ENCODE measurements at regions not wholly inside any gene's neighbourhood (a gene's known extent, or its start where the extent isn't known, plus 50 kb on each side); places are given as distances from the start of the nearest gene placed in this dataset.
A peak's percentile ranks its signal among the peaks of the same experiment; 100 is the strongest.

DNA sequence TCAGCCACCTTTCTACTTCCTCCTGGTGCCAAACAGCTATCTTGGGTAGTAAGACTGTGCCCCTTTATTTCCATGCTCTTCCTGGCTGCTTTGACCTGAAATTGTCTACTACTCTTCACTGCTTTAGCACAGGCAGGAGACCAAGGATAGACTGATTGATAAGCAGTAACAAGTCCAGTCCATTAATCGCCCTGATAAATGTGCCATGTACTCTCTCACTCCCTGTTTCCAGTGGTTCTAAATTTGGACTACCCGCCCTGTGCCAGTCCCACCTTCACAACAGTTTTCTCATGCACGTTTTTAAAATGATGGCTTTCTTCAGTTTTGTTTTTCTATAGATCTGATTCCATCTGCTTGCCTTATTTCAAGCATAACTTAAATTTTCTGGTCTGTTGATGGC is 189.6 kb upstream of the RBMS1 start:
- DNase-seq: no peak

DNA sequence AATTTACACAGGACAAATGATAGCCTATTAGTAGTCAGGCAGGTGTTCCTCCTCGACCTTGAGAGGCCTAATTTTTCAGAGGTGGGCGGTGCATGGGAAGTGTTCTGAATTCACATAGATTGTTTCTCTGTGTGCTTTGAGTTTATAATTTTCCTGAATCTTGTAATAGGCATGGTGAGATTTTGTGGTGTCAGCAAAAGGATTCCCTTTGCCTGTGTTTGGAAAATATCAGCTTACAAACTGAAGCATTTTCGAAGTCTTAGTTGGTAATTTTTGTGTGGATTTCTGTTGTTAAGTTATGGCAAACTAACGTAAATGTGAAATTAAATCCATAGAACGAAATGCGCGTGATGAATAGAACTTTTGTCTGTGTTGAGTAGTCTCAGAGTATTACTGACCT is 194.0 kb upstream of the RBMS1 start:
- DNase-seq: no peak

DNA sequence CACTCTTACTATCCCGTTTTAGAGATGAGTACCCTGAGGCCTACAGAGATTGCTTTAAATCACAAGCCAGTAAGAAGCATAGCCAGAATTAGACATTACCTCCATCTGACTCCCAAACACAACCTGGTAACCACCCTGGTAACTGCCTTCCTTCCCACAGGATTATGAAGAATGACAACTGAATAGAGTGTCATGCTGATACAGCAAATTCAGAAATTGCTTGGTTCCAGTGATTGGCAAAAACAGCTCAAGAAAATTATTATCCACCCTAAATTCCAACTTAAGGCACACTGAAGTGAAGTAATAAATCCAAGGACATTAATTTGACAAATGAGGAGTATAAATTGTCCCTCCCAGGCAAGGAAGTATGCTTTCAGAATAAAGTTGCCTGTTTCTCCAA is 195.8 kb upstream of the RBMS1 start:
- DNase-seq: no peak

DNA sequence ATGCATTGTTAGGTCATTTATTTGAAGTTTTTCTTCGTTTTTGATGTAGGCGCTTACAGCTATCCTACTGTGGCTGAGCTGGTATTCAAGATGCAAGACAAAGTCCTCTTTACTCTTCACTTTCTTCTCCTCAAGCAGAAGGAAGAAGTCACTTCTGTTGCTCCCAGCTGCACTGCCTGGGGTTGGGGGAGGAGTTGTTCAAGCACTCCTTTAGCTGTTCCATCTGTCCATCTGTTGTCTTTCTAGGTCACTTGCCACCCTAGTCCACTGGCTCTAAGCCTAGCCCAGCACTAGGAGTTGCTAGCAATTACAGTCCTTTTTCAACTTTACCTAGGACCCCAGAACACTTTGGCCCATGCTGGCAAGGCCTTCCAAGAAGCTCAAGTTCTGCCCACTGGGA is 200.6 kb upstream of the RBMS1 start:
- DNase-seq: no peak

DNA sequence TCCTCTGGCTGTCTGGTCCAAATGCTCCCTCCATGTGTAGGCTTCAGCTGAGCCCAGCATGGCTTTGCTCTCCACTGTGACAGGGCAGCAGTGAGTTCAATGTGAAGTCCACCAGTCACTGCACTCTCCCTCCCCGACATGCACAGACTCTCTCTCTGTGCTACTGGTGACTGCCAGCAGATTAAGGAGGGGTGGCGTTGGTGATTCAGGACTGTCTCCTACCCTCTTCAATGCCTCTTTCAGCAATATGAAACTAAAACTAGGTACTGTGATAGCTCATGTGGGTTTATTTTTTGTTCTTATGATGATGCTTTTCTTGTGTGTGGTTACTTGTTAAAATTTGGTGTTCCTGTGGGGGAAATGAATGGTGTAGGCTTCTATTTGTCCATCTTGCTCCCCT is 201.0 kb upstream of the RBMS1 start:
- DNase-seq: no peak

DNA sequence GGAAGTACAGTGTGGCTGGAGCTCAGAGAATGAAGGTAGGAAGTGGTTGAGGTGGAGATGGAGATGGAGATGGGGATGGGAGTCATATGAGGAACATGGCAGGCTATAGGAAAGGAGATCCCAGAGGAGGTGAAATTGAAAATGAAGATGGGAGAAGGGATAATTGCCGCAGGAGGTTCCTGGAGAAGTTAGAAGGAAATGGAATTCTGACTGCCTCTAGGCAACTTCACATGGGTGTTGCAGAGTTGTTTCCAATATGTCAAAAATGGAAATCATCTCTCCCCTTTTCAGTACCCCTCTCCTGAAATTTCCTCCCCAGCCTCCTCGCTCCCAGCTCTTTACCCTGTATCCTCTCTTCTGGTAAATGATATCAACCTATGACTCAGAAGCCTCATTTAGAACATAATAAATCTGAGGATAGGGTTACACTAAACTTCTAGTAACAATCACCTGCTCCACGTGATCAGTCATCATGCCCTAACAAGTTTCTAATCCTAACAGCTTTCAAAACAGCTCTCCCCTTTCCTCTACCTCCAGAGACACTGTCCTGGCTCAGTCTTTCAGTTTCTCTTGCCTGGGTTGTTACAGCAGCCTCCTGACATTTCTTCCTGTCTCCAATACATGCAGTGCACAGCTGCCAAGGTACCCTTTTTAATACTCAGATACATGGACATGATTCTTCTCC is 201.9 kb upstream of the RBMS1 start:
- no peak for DNase-seq

DNA sequence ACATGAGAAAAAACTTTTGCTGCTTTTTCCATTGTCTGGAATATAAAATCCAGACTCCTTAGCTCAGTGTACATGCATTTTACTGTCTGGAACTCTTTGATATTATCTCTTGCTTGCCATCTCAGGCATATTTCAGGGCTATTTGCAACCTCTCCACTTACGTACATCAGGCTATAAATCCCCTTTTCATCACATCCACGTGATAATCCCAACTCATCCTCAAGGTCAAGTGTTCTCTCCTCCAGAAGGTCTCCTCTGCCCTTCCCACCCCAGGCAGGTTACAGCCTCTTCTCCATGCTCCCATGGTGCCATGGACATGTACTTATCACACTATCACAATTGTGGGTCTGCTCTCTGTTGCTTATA is 202.5 kb upstream of the RBMS1 start:
- DNase-seq: no peak

DNA sequence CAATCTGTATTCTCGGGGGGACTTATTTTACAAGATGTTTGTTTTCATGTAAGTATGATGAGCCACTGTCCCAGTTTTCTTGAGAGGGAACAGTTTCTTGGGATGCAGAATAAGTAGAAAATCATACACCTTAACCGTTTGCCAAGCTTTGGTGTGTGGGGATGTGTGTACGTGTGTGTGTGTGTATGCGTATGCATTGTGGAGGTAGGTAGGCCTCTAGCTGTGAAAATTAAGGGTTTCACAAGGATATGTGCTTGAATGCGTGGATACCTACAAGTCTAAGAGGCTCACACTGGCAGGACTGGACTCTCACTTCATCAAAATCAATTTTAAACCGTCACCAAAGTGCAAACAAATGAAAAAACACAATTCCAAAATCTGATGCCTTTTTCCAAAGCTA is 204.2 kb upstream of the RBMS1 start:
- DNase-seq: no peak

DNA sequence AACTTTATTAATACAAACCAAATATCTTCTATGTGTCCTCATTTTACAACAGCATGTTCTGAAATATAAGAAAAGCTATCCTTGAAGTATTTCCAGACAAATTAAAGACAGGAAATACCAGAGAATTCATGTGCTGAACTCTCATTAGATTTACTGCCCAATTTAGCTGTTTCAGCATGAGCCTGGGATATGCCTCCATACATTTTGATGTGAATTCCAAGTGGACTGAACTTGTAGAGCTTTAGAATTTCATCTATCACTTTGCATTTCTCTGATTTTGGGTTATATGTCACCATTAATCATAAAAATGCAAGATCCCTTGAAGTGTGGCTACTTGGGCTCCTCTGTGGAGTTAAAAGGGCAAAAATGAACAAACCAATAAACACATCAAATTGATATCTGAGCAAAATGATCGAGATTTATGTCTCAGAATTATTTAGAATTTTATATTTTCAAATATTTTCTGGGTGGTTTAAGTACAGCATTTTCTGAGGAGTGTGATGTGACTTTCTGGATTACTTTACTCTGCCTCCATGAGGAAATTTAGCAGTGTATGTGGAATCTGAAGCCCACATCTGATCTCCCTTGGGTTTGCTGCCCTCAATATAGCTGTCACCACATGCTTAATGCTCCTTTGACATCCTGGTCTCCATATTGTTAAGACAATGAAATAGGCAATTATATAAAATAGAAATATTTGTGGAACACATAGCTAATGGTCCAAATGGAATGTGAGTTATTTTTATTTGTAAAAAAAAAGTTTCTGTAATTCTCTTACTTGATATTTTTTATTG is 206.6 kb upstream of the RBMS1 start:
- no peak for DNase-seq

DNA sequence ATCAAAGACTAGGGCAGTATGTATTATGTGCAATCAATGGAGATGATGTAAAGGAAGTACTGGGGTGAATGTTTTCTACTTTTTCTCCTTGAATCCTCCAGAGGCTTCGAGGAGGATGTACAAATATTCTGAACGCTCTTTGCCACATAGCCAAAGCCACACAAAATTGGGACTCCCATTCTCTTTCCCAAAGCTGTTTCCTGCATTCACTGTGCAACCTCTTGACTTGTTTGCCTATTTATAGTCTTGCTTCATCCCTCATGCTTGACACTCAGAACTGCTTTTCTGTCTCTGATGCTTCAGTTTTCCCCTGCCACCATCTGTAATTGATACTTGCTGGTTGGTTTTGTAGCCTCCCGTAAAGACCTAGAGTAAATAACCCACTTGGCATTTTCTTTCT is 208.2 kb upstream of the RBMS1 start:
- no peak for DNase-seq

DNA sequence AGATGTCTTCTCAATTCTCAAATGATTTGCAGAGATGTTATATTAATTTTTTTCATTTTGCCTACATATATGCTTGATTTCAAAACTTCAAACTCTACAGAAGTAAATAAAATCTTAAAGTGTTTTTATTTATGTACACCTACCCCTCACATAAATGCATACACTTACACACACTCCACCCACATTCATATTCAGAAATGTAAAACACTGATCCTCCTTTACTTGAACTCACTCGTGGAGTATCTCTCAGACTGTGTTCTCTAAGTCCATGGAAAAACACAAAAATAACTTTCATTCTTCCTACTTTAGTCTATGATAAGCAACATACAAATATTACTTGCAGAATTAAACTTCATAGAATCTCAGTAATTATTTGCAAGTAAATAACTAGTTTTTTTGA is 209.1 kb upstream of the RBMS1 start:
- no peak for DNase-seq

DNA sequence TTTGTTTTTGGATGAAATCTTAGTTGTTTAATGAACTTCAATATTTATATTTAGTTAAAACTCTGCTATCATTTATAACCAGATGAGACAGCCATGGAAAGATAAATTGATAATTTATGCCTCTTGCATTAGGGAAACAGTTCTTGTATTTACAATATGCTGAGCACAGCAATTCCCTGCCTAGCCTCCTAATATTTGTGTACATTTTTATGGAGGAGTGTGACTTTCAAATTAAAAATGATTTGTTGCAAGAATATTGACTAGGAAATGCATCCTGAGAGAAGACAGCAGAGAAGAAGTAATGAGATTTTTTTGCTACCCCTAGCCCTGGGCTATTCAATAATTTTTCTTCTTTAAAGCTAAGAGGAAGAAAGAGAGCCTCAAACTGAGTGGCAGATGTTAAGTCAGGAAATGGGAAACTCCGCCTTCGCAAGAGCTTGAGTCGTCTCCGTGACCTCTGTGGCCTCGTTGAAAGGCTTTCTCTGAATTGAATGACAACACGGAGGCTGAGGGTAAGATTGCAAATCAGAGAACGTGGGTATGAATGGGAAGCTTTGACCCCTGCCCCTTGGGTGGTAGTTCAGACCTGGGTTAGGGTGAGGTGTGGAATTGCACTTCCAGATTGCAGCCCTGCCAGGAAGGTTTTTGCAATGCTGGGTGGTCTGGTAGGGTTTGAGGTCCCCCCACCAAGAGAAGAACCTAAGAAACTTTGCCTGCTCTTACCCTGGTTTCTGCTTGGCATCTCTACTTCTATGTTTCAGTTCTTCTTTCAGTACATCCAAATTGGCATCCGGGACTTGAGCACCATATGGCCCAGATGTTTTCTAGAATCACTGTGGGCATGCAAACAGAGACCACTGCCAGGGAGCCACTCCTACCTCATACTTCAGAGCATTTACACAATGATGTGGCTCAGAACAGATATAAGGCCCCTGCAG is 210.3 kb upstream of the RBMS1 start:
- peak; percentile 44 for DNase-seq

DNA sequence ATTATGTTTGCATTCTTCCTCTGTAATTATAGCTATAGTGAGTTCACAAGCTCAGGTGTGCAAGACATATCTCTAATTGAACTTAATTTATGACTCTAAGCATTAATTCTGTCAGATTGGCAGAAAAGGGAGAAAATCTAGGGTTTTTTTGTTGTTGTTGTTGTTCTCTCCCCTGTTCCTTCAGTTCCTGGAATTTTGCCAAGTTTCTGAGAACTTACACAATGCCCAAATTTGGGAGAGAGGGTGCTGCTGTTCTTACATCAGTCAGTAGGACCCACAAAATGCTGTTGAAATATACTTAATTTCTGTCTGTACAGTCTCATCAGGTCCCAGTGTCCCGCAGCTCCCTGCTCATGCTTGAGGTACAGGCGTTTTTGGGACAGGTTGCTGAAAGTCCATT is 221.8 kb upstream of the RBMS1 start:
- no peak for DNase-seq

DNA sequence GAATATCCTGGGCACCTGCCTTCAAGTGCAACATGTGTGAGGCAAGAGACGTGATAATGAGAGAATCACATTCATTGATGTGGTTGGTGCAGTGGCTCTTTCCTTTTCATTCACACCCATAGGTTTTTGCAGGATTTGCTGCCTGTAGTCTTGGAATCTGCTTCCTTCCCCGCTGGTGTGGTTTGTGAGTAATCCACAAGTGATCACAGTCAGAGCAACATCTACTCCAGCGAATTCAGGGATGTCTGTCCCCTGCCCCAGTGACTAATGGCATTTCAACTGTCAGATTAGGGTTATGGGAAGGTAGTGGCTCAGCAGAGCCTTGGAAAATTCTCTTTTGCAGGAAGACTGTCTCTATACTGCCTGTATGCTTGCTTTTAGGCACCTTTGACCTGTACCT is 225.5 kb upstream of the RBMS1 start:
- no peak for DNase-seq

DNA sequence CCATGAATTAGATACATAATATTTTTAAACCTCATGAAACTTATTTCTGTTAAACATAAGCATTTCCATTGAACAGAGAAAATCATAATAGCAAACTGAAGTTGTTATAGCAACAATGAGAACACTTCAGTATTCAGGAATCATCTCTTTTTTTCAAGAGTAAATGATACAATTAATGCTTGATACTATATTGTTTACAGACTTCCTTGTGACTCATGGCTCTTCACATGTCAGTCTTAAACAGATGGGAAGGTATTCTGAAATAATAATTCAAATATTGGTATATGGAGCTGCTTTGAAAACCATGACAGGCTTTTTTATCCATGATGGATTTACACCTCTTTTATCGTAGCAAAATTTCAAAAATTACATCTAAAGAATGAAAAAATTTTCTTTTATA is 226.5 kb upstream of the RBMS1 start:
- no peak for DNase-seq

DNA sequence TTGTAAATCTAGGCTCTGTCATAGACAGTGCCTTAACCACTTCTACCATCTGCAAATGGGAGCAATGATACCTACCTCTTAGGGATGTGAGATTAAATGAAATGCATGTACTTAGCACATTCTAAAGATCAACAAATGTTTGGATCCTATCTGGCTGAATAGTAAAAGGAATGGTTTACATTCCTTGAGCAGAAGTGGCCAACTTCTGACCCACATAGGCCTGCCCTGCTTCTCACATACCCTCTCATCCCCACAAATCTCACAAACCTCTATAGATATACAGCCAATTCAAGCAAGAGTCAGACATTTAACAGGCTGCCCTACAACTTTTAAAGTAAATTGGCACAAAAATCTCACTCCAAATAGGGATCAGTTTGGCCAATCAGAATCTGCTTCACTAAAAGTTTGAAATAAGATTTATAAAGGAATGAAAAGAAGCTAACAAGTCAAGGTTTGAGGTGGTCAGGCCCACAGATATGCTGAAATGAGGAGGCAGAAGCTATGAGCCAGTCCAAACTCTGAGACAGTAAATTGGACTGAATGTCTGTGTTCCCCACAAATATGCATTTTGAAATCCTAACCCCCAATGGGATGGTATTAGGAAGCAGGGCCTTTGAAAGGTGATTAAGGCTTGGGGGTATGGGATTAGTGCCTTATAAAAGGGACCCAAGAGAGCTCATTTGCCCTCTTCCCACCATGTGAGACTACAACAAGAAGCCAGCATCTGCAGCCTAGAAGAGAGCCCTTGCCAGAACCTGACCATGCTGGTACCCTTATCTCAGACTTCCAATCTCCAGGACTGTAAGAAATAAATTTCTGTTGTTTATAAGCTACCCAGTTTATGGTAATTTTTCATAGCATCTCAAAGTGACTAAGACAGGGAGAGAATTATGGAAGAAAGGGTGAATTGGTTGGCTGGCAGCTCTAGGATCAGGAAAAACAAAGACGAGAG is 227.8 kb upstream of the RBMS1 start:
- no peak for DNase-seq

DNA sequence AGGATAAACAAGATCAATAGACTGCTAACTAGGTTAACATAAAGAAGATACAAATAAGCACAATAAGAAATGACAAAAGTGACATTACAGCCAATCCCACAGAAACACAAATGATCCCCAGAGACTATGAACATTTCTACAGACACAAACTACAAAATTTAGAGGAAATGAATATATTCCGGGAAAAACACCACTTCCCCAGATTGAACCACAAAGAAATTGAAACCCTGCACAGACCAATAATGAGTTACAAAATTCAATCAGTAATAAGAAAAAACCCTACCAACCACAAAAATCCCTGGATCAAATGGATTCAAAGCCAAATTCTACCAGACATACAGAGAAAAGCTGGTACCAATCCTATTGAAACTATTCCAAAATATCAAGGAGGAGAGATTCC is 232.4 kb upstream of the RBMS1 start:
- DNase-seq: no peak

DNA sequence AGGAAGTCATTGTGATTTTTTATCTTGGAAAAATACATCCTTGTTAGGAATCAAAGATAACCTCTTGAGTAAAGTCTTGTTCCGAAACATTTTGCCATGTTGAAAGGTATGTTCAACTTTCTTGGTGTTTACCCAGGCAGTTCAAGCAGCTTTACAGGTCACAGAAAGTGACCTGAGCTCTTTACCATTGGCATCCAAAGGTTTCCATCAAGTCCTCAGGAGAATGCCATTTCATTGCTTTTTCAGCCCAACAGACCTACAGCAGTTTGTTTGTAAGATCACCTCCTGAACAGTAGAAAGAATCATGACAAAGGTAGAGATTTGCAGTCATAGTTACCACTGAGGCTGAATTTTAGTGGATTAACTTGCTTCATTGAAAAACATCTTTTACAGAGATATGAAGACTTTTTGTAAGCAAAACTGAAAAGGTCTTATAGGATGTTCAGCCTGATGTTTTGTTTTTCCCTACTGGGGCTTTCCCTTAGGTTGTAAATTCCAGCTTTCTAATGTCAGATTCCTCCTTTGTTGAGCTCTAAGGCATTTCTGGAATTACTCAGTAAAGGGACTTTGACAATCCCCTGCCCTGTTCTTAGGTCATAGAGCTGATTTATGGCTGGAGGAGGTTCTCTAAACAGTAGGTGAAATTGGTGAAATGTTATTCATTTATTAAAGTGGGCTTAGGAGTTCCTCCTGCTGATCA is 236.8 kb upstream of the RBMS1 start:
- no peak for DNase-seq

DNA sequence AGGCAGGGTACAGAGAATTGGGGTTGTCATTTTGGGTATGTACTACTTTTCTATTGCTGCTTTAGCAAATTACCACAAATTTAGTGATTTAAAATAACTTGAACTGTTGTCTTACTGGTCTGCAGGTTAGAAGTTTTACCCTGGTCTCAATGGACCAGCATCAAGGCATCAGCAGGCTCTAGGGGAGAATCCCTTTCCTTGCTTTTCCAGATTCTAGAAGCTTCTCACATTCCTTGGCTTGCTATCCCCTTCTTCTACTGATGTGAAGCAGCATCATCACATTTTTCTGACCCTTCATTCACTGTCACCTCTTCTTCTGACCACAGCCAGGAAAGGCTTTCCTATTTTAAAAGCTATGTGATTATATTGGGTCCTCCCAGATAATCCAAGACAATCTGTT is 237.8 kb upstream of the RBMS1 start:
- DNase-seq: no peak

DNA sequence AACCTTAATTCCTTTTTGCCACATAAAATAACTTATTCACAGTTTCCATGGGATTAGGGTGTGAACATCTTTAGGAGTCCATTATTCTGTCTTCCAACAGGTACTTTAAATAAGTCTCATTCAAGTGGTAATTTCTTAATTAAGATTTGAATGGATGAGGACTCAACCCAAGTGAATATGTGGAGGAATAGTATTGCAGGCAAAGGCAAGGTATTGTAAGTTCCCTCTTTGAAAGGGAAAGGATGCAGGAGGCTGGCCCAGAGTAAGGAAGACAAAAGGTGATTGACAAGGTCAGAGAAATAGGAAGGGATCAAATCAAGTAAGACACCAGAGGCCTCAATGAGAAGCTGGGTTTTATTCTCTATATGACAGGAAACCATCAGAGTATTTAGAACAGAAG is 238.2 kb upstream of the RBMS1 start:
- no peak for DNase-seq

DNA sequence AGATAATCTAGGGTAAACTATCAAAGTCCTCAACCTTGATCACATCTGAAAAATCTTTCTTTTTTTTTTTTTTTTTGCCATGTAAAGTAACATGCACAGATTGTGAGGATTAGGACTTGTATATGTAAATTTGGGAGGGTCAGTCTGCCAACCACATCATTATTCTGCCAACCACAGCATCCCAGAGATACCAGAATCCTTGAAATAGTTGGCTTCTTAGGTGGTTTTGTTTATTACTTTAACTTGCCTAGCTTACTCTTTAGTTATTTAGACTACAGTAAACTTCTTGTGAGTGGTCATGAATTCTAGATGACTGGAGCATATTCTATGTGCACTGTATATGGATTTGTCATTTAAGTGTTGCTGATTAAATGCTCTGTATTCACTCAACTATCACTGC is 242.1 kb upstream of the RBMS1 start:
- DNase-seq: no peak
